Endothelial cell of umbilical vein (primary cell): ENCODE measurements at regions not wholly inside any gene's neighbourhood (a gene's known extent, or its start where the extent isn't known, plus 50 kb on each side); places are given as distances from the start of the nearest gene placed in this dataset.

ENCODE experiments used
- BruUV-seq: library from RNA; stranded (reverse); fragments of 400-500 nt; replicated peaks from 2 replicates; lab custom pipeline; 2021; lab: Mats Ljungman, UMichigan
- CTCF ChIA-PET: fragments of 300-600, 350-600 bp; sonication (Branson Sonifier 250); formaldehyde crosslinking; loops from one replicate; lab custom pipeline; 2021; ENCODE audit warnings: antibody characterized with exemption, inconsistent platforms; lab: Charles Lee
- POLR2A ChIA-PET: fragments of 300-600, 350-600 bp; sonication (Branson Sonifier 250); formaldehyde crosslinking; loops from one replicate; lab custom pipeline; 2021; ENCODE audit warnings: antibody characterized with exemption, inconsistent platforms; lab: Charles Lee
- DNase-seq: peaks from one replicate; pipeline ENCODE4 v3.0.0-alpha.2; 2011; ENCODE audit warnings: low read depth, low spot score
- FAIRE-seq: peaks from 2 replicates; lab custom pipeline; 2011; peaks lifted over from hg19 to GRCh38; lab: Jason Lieb, UNC
- H2AFZ ChIP-seq: 2 replicates; pipeline ENCODE4 v1.6.0; 2012; ENCODE audit warnings: low read depth, low read length, control low read depth, inconsistent platforms
- H3K27ac ChIP-seq: 2 replicates; pipeline ENCODE4 v1.5.1; 2011; ENCODE audit warnings: low read depth, mild to moderate bottlenecking, control low read depth, low read length, moderate library complexity; ENCODE audit not compliant: insufficient read depth
- H3K27me3 ChIP-seq, 2 experiments: 2 replicates each; pipeline versions ENCODE4 v1.6.0 to v1.6.1; 2011; ENCODE audit warnings: low read length in 2 of 2, mixed read lengths in 1 of 2; ENCODE audit not compliant: control insufficient read depth in 2 of 2, insufficient read depth in 2 of 2
- H3K36me3 ChIP-seq, 2 experiments: 2 replicates in 1 of 2; 3 replicates in 1 of 2; pipeline ENCODE4 v1.5.1; 2011; ENCODE audit warnings: low read length in 2 of 2, mild to moderate bottlenecking in 1 of 2, moderate library complexity in 1 of 2; ENCODE audit not compliant: control insufficient read depth in 2 of 2, insufficient read depth in 2 of 2; ENCODE audit errors: extremely low read depth in 1 of 2
- H3K4me1 ChIP-seq: 3 replicates; pipeline ENCODE4 v1.5.1; 2011; ENCODE audit warnings: mild to moderate bottlenecking, low read length; ENCODE audit not compliant: control insufficient read depth, insufficient read depth; ENCODE audit errors: extremely low read depth
- H3K4me2 ChIP-seq: 2 replicates; pipeline ENCODE4 v1.6.1; 2011; ENCODE audit warnings: low read length, control low read depth, mixed read lengths; ENCODE audit not compliant: insufficient read depth
- H3K4me3 ChIP-seq, 3 experiments: fragments of 200-600 bp in 1 of 3; sonication (generic), shearing (Covaris generic) in 1 of 3; replicated peaks in 1 of 3; 2 replicates each; pipeline ENCODE4 v1.5.1; 2011 to 2016; ENCODE audit warnings: control low read depth in 3 of 3, low read length in 3 of 3, mild to moderate bottlenecking in 2 of 3, inconsistent platforms in 1 of 3, low read depth in 1 of 3, moderate library complexity in 1 of 3; ENCODE audit not compliant: insufficient read depth in 1 of 3
- H3K79me2 ChIP-seq: 2 replicates; pipeline ENCODE4 v1.6.0; 2012; ENCODE audit warnings: low read length, inconsistent platforms; ENCODE audit not compliant: control insufficient read depth, insufficient read depth
- H3K9ac ChIP-seq: replicated peaks from 2 replicates; pipeline ENCODE3; 2011; ENCODE audit warnings: low read length, control low read depth; ENCODE audit not compliant: insufficient read depth; ENCODE audit errors: extremely low read depth
- H3K9me1 ChIP-seq: replicated peaks from 3 replicates; pipeline ENCODE4 v1.6.0; 2011; ENCODE audit warnings: mild to moderate bottlenecking, low read length; ENCODE audit not compliant: control insufficient read depth, insufficient read depth; ENCODE audit errors: extremely low read depth
- H3K9me3 ChIP-seq: replicated peaks from 2 replicates; pipeline ENCODE4 v1.5.1; 2012; ENCODE audit warnings: low read length, inconsistent platforms; ENCODE audit not compliant: control insufficient read depth, insufficient read depth
- H4K20me1 ChIP-seq: replicated peaks from 2 replicates; pipeline ENCODE3; 2011; ENCODE audit warnings: mild to moderate bottlenecking, low read length; ENCODE audit not compliant: control insufficient read depth, insufficient read depth; ENCODE audit errors: extremely low read depth
- CTCF ChIP-seq, 2 donors: IDR thresholded peaks; 1 replicate in 1 of 2; 2 replicates in 1 of 2; pipeline ENCODE4 v1.5.1; 2011; ENCODE audit warnings: low read length in 2 of 2, mild to moderate bottlenecking in 2 of 2, moderate library complexity in 2 of 2, control low read depth in 1 of 2, inconsistent platforms in 1 of 2, low read depth in 1 of 2; ENCODE audit not compliant: insufficient read depth in 1 of 2; ENCODE audit errors: extremely low read depth in 1 of 2
- EZH2 ChIP-seq: IDR thresholded peaks from 2 replicates; pipeline ENCODE4 v1.6.1; 2012; ENCODE audit warnings: borderline replicate concordance, low read depth, mild to moderate bottlenecking, moderate library complexity, low read length, inconsistent platforms; ENCODE audit not compliant: severe bottlenecking
- FOS ChIP-seq: IDR thresholded peaks from 2 replicates; pipeline ENCODE4 v1.6.1; 2011; ENCODE audit warnings: mild to moderate bottlenecking, low read length, moderate library complexity, borderline replicate concordance; ENCODE audit not compliant: insufficient read depth
- GATA2 ChIP-seq: IDR thresholded peaks from 2 replicates; pipeline ENCODE4 v1.7.0; 2011; ENCODE audit warnings: low read depth, mild to moderate bottlenecking, moderate library complexity, mixed read lengths, low read length; ENCODE audit not compliant: insufficient read length, insufficient read depth
- JUN ChIP-seq: IDR thresholded peaks from 2 replicates; pipeline ENCODE4 v1.6.1; 2011; ENCODE audit warnings: borderline replicate concordance, low read depth; ENCODE audit not compliant: insufficient read length, insufficient read depth
- MAX ChIP-seq: IDR thresholded peaks from 2 replicates; pipeline ENCODE4 v1.6.1; 2011; ENCODE audit not compliant: insufficient read depth, insufficient read length
- MYC ChIP-seq: IDR thresholded peaks from one replicate; pipeline ENCODE4 v1.6.1; 2011; ENCODE audit warnings: mild to moderate bottlenecking, low read depth, low read length
- POLR2A ChIP-seq: IDR thresholded peaks from 2 replicates; pipeline ENCODE4 v1.6.1; 2012; ENCODE audit warnings: low read depth, mild to moderate bottlenecking, control low read depth, low read length
- POLR2AphosphoS5 ChIP-seq: IDR thresholded peaks from 2 replicates; pipeline ENCODE4 v1.6.1; 2012; ENCODE audit warnings: low read depth, mild to moderate bottlenecking, control low read depth, low read length, moderate library complexity; ENCODE audit not compliant: insufficient read depth
- dilution Hi-C: fragments of 300-500 bp; cut with MboI; formaldehyde crosslinking; loops from one replicate; pipeline ENCODE4 v1.15.0; 2019; ENCODE audit warnings: low sequenced_read_pairs; ENCODE audit not compliant: extremely low pct_ligation_motif_present
- intact Hi-C: fragments of 100-400 bp; cut with micrococcal nuclease; formaldehyde crosslinking; loops from one replicate; pipeline ENCODE4 v1.10.0; 2022

- no peak overlapping the region for H3K4me2 ChIP-seq
- H3K4me3 ChIP-seq = no peak overlapping the region
- intact Hi-C loops = no loop called here
- ChIA-PET CTCF (no interaction called here), POLR2A (no interaction called here)
- BruUV-seq = no TSS peak
- H2AFZ ChIP-seq = no peak overlapping the region
- no peaks in the 10 kb centered on the region for H4K20me1 ChIP-seq
- FAIRE-seq (no peak), DNase-seq (no peak)
- no peaks in the 10 kb centered on the region for H3K79me2 ChIP-seq
- H3K9ac ChIP-seq = no peak overlapping the region
- no peaks in the 10 kb centered on the region for H3K9me1 ChIP-seq
- H3K9me3 ChIP-seq = no peaks in the 10 kb centered on the region
- H3K36me3 ChIP-seq = no peaks in the 10 kb centered on the region
- H3K4me1 ChIP-seq = no peaks in the 10 kb centered on the region
- TF ChIP-seq POLR2A = no peak
- no peak for TF ChIP-seq EZH2
- TF ChIP-seq POLR2AphosphoS5 = no peak
- no peak for TF ChIP-seq FOS
- no peak for TF ChIP-seq GATA2
- TF ChIP-seq MYC = no peak
- TF ChIP-seq CTCF (IDR thresholded peaks at IDR 0.05; ENCODE audit: extremely low read depth in 1 of 2, insufficient read depth in 1 of 2, low read depth in 1 of 2, low read length in 2 of 2) = no peak
- TF ChIP-seq MAX = no peak
- no peak for TF ChIP-seq JUN
- H3K27ac ChIP-seq = no peak overlapping the region
- dilution Hi-C loops = no loop called here
- H3K27me3 ChIP-seq = no peaks in the 10 kb centered on the region
These were observed 468.6 kb upstream of the COBL start for GRCh38 chr7:51785171-51785570.
